ENCODE measurements at regions not wholly inside any gene's neighbourhood (a gene's known extent, or its start where the extent isn't known, plus 50 kb on each side); places are given as distances from the start of the nearest gene placed in this dataset.

DNA sequence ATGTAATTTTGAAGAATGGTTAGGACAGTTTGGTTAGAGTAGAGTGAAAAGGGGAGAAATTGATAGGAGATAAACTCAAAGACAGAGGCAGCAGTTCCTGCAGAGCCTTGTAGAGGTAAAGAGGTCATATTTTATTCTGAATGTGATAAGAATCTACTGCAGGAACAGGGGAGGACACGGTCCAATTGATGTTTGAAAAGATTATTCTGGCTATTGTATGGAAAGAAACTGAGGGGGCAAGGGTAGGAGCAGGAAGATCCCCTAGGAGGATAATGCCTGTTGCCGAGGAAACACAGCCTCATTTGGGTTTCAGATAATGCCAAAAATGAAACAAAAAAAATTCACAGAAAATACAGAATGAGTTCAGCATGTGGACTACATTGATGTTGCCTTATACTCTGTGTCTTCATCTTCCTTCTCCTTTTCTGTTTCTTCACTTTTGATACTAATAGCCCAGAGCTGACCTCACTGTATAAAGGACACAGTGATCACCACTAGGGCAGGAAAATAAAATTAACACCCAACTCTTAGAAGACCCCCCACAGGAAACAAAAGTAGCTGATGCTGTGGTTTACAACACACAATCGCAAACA lies 454.6 kb upstream of the UBE2E2 start:
- TF ChIP-seq, protein P1, sequence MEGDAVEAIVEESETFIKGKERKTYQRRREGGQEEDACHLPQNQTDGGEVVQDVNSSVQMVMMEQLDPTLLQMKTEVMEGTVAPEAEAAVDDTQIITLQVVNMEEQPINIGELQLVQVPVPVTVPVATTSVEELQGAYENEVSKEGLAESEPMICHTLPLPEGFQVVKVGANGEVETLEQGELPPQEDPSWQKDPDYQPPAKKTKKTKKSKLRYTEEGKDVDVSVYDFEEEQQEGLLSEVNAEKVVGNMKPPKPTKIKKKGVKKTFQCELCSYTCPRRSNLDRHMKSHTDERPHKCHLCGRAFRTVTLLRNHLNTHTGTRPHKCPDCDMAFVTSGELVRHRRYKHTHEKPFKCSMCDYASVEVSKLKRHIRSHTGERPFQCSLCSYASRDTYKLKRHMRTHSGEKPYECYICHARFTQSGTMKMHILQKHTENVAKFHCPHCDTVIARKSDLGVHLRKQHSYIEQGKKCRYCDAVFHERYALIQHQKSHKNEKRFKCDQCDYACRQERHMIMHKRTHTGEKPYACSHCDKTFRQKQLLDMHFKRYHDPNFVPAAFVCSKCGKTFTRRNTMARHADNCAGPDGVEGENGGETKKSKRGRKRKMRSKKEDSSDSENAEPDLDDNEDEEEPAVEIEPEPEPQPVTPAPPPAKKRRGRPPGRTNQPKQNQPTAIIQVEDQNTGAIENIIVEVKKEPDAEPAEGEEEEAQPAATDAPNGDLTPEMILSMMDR (IDR thresholded peaks at IDR 0.05), result no peak
- TF ChIP-seq EP300 (IDR thresholded peaks at IDR 0.05; ENCODE audit: low read depth) (no peak), POLR2A (IDR thresholded peaks at IDR 0.05) (no peak), POLR2AphosphoS5 (IDR thresholded peaks at IDR 0.05) (no peak)
